HG03378 (cell line): ENCODE measurements at regions not wholly inside any gene's neighbourhood (a gene's known extent, or its start where the extent isn't known, plus 50 kb on each side); places are given as distances from the start of the nearest gene placed in this dataset.
"Not testable (repeated sequence)": the region's sequence is repeated elsewhere in the genome, so short reads cannot be mapped to it uniquely, and the experiment has no call there.

Source experiments
- ATAC-seq: cut with Tn5 transposase; IDR thresholded peaks from one replicate; pipeline ENCODE4 v1.9.1; 2021; ENCODE audit warnings: mild to moderate bottlenecking, moderate library complexity; ENCODE audit not compliant: unreplicated experiment

DNA sequence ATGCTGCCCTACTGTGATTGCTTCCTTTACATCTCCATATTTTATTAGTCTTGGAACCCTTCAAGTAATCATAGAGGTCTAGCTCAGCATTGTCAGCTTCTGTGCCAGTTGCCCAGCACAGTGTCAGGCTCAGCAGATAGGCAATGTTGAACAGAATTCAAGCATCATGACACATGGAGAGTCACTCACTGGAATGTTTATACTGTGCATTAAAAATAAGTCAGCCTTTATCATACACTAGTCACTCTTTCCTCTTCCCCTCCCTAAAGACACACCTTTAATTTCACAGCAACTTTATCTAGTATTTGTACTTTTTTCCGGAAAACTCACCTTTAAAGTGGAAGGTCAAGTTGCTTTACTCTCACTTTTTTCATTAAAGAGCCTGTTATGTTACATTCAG, 253.8 kb upstream of the CDH11 start:
- ATAC-seq: no peak

DNA sequence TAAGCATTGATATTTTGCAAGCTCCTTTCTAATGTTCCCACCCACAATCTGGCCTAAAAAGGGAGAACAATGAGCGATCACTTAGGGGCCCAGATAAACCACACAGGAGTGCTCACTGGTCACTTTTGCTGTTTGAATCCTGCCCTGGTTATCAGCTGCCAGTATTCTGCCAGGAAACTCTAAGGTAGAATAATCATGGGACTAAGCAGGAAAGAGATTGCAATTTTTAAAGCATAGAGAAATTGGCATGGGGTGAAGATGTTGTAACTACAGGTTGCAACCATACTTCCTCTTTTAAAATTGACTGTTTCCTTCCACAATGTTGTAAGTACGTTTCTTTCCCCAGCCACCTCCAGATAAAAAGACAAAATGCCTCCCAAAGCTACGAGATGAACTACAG, 251.2 kb upstream of the CDH11 start:
- ATAC-seq: no peak

GRCh38 chr16:65372171-65372570, 250.3 kb upstream of the CDH11 start:
- no peak for ATAC-seq

DNA sequence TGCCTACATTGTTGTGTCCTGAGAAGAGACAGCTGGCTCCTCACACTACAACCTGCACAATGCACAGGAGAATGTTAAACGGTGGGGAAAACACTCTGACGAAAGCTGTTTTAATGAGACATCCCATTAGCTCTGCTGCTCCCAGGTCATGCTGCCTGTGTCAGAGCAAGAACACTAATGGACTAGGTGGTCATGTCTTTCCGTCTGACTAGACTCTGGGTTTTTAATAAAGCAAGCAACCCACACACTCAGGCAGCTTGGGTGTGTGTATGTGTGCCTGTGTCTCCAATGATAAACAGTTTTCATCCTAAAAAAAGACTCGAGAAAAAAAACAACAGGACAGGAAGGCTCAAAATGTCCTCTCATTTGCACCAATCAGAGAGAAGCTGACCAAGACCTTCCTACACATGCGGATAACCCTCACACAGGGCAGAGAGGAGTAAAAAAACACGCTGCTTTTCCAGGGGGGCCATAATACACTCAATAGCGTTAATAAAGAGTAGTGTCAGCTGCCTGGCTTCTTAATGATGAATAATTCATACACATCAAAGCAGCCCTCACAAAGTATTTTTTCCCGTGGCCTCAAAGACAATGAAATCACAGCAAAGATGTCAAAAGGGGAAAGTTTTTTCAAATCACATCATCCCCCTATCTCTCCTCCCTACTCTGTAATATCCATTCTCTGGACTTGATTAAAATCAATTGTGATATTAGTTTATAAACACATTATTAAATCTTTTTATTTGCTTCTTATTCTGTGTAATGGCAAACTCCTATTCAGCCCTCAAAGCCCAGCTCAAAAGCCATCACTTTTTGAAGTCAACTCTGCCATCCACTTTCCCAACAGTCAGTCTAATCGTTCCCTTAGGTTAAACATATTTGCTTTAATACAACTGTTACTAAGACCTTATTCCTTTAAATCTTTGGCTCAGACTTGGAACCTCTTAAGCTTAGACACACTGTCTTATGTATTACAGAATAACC, 244.2 kb upstream of the CDH11 start:
- ATAC-seq: no peak

GRCh38 chr16:65356721-65357120, 234.9 kb upstream of the CDH11 start:
- ATAC-seq: not testable (repeated sequence)

DNA sequence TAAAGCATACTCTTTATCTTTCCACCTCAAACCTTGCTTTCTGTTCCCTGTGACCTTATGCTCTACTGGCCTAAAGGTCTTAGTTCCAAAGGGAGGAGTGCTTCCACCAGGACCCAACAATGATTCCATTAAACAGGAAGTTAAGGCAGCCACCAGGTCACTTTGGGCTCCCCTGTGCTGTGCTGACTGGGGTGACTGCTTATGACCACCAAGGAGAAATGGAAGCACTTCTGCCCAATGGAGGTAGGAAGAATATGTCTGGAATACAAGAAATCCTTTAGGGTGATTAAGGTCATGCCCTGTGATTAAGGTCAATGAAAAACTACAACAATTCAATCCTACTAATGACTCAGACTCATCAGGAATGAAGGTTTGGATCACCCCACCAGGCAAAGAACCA, 233.8 kb upstream of the CDH11 start:
- no peak for ATAC-seq

GRCh38 chr16:65353183-65353582, 231.3 kb upstream of the CDH11 start:
- no peak for ATAC-seq

DNA sequence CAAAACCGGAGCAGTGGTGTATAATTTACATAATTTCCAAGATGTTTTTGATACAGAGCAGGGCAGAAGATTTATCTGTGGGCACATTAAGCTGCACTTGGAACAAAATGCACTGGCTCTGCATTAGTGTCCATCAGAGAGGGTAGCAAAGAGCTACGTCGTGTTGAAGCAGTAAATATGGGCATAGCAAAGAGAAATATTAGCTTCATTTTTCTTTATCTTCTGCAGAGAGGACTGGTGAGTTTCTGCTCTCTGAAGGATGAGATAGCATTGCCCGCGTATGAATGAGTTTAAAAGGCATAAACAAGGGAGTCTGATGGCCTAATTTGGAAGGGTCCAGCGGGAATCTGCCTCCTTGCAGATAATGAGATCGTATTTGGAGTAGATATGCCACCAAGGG, 227.8 kb upstream of the CDH11 start:
- no peak for ATAC-seq

GRCh38 chr16:65343556-65343955, 221.7 kb upstream of the CDH11 start:
- ATAC-seq: no peak

- ATAC-seq: no peak
Measured at GRCh38 chr16:65342231-65342866, 220.5 kb upstream of the CDH11 start.

DNA sequence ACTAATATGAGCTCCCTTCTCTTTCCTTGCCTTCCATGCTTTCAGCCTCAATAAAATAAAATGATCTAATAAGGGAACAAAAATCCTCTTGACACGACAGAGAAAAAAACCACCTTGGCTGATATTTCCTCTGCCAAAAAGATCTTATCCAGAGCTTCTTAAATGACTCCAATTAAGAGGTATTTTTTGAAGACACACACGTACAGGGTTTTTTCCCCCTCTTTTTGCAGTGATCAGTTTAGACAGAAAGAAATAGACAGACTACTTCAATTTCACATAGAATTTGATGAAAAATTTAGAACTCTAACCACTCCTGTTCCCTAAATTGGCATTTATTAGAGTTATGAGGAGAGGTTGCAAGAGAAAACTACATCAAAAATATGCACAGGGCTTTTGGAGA, 217.2 kb upstream of the CDH11 start:
- ATAC-seq: no peak

- no peak for ATAC-seq
Measured at GRCh38 chr16:65336160-65336559, 214.3 kb upstream of the CDH11 start.

DNA sequence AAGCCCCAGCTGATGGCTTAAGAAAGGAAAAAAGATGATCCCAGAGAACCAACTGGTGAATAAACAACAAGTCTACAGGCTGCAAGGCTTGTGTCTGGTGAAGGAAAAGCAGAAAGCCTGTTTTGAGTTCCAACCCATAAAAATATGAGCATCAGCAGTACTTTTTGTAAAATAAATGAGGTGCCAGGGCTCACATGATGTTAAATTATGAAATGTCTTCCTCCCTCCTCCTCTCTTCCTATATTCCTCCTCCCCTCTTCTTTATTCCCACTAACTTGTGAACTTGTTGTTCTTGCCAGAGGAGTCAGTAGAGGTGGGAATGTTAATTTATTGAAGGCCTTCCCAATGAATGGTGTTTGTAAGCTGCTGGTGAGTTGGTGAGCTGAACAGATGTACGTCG, 212.2 kb upstream of the CDH11 start:
- no peak for ATAC-seq

- ATAC-seq: no peak
Measured at GRCh38 chr16:65333283-65333682, 211.4 kb upstream of the CDH11 start.

DNA sequence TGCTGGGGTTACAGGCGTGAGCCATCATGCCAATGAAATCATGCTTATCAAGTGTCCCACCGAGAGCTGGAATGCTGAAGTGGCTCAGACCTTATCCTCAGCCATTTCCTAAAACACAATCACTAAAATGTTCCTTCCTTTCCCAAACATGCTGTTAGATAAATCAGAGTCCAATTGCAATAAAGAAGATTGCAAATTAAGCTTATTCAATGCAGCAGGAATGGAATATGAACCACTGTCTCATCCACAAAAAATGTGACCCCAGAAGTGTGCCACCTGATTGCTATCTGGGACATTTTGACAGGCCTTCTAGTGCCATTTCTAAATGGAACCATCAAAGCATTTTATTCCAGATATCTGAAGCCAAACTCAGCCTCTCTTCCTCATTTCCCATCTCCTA, 205.5 kb upstream of the CDH11 start:
- no peak for ATAC-seq

GRCh38 chr16:65323655-65324237, 201.9 kb upstream of the CDH11 start:
- ATAC-seq: no peak

DNA sequence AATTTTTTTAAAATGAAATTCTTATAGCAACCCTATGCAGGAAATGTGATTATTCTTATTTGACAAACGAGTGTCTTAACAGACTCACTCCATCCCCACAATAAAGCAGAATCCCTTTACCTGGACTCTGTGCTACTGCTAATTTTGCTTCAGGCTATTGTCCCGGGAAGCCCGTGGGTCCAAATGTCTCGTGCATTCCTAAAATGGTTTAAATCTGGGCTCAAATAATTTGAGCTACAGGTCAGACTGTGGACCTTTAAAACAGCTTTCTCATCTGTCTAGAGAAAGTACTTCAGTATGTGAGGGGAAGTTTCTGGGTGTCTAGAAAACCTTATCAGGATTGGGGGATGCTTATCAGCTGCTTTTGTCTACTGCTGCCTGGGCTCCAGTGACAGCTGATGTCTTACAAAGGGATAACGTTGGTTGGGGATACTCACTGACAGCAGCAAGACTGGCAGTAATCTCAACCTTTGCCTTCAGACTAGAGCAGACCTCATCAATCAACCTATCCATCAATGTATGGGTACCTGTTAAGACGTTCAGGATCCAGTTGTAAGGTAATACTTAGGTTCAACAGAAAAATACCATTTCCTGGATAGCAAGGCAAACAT, 197.9 kb upstream of the CDH11 start:
- no peak for ATAC-seq

DNA sequence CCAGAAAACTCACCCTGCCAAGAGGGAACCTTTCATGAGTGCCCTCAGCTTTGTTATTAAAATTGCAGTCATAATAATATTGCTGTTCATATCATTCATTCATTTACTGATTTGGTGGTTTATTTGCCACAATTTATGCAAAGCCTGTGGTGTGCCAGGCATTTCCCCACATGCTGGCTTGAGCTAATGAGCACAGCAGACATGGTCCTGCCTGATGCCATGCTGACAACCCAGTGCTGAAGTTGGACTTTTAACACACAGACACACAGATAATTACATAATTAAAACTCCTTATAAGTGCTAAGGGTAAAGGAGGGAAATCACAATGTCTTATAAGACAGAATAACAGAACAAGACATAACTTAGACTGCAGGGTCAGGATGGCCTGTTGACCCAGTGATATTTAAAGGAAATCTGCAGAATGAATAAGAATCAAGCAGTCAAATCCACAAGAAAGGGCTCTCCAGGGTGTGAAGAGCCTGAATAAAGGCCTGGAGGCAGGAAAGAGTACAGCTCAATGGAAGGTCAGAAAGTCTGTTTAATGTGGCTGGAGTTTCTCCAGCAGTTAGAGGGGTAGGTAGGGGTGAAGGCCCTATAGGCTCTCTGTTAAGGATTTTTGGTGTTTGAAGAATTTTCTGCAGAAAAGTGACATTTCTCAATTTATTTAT, 196.9 kb upstream of the CDH11 start:
- no peak for ATAC-seq

- no peak for ATAC-seq
Measured at GRCh38 chr16:65318138-65318537, 196.3 kb upstream of the CDH11 start.

GRCh38 chr16:65316808-65317207, 194.9 kb upstream of the CDH11 start:
- no peak for ATAC-seq
